HUES48 (cell line): ENCODE measurements at regions not wholly inside any gene's neighbourhood (a gene's known extent, or its start where the extent isn't known, plus 50 kb on each side); places are given as distances from the start of the nearest gene placed in this dataset.

Source experiments
- H3K27ac ChIP-seq: one replicate; pipeline ENCODE4 v1.7.0; 2013; ENCODE audit warnings: low read depth, low read length, inconsistent platforms
- H3K27me3 ChIP-seq: 2 replicates; pipeline ENCODE4 v1.6.1; 2013; ENCODE audit warnings: mild to moderate bottlenecking, low read length; ENCODE audit not compliant: control insufficient read depth, insufficient read depth
- H3K36me3 ChIP-seq: 2 replicates; pipeline ENCODE4 v1.6.1; 2013; ENCODE audit warnings: low read length; ENCODE audit not compliant: control insufficient read depth, insufficient read depth
- H3K4me1 ChIP-seq: 2 replicates; pipeline ENCODE4 v1.6.1; 2013; ENCODE audit warnings: mild to moderate bottlenecking, low read length; ENCODE audit not compliant: control insufficient read depth, insufficient read depth
- H3K4me3 ChIP-seq: 2 replicates; pipeline ENCODE4 v1.5.1; 2013; ENCODE audit warnings: mild to moderate bottlenecking, low read depth, low read length
- H3K9ac ChIP-seq: 2 replicates; pipeline ENCODE4 v1.6.1; 2013; ENCODE audit warnings: mild to moderate bottlenecking, low read depth, low read length, moderate library complexity
- H3K9me3 ChIP-seq: 2 replicates; pipeline ENCODE4 v1.6.1; 2013; ENCODE audit warnings: low read length; ENCODE audit not compliant: control insufficient read depth, insufficient read depth

DNA sequence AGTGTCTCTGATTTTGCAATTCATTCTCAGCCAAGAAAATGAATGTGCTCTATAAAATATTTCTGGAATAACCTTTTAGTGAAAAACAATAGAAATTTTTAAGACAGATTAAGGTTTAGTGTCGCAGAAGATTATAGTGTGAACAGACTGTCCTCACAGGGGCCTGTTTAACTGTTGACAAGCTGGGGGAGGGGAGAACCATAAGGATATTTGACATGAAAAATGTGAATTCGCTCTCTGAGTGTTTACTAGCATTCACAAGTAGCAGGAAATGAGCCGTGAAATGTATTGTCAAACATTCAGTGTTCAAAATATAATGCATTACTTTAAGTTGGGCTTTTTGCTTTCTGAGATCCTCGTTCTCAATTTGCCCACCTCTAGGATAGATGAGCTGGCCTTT lies 134.8 kb upstream of the TSHZ2 start:
- Histone ChIP-seq H3K36me3 (no peaks in the 10 kb centered on the region), H3K9ac (no peak overlapping the region), H3K27me3 (no peaks in the 10 kb centered on the region), H3K4me1 (no peaks in the 10 kb centered on the region), H3K27ac (no peak overlapping the region), H3K4me3 (no peak overlapping the region), H3K9me3 (no peaks in the 10 kb centered on the region)

DNA sequence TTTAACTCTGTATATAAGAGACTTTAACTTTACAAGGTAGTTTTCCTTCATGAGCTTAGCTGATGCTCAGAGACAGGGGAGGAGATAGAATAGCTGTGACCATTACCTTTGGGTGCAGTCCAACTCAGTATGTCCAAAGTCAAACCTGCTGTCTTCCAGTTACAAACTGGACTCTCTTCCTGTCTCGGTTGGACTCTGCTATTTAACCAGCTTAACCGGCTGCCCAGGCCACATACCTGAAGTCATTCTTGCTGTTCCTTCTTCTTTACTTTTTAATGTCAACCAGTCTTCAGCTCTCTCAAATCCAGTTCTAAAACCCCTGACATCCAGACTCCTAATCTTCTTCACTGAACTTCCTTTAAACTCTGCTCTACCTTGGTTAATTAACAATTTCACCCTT lies 138.3 kb upstream of the TSHZ2 start:
- Histone ChIP-seq H3K9ac (no peak overlapping the region), H3K36me3 (no peaks in the 10 kb centered on the region), H3K27ac (no peak overlapping the region), H3K9me3 (peaks cover 4% of the 10 kb centered on the region; the same call in 1 of the 2 replicates), H3K27me3 (no peaks in the 10 kb centered on the region), H3K4me3 (no peak overlapping the region), H3K4me1 (no peaks in the 10 kb centered on the region)

DNA sequence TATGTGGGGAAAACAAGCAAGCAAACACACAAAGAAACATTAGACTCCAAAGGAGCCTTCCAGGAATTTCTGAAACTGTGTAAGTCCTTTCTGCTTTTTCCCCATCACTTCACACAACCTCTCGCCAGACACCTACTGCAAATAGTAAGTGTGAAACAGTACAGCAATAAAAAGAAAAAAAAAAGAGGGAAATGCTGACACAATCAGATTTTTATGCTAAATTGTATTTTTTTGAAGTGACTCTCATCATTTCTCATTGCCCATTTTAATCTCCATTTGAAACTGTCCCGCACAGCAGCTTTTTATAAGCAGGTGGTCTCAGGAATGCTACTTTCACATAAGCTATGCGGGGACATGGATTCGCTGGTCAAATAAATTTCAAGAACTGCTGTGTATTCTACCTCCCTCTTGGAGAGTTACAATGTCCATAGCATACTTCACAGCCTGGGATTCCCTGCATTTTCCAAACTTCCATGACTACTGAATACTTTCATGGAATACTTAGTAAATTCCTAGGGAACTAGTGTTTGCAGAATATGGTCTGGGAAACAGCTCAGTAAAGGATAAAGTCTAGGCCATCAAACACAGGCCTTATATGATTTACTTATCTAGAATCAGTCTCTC lies 139.9 kb upstream of the TSHZ2 start:
- Histone ChIP-seq H3K9me3 (peaks cover 4% of the 10 kb centered on the region; the same call in 1 of the 2 replicates), H3K4me3 (no peak overlapping the region), H3K27me3 (no peaks in the 10 kb centered on the region), H3K36me3 (no peaks in the 10 kb centered on the region), H3K27ac (no peak overlapping the region), H3K4me1 (no peaks in the 10 kb centered on the region), H3K9ac (no peak overlapping the region)

DNA sequence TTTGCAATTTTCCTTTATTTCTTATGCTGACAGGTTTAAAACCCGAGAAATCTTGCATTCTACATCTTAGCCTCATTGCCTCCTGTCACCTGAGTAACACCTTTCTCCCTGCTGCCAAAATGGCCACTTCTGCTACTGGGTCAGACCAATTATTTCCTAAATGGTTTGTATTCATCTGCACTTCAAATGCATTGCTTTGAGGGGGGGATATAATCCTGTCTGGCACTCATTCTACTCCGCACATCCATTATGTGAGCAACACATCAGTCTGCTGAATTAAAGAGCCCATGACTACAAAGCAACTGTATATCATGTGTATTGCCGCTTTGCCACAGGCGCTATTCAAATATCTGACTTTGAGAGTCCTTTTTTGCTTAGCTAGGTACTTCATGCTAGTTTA lies 141.6 kb upstream of the TSHZ2 start:
- H3K36me3 ChIP-seq, result no peaks in the 10 kb centered on the region
- no peak overlapping the region for H3K4me3 ChIP-seq
- peaks cover 4% of the 10 kb centered on the region; the same call in 1 of the 2 replicates for H3K9me3 ChIP-seq
- H3K27me3 ChIP-seq, result no peaks in the 10 kb centered on the region
- H3K27ac ChIP-seq, result no peak overlapping the region
- H3K9ac ChIP-seq, result no peak overlapping the region
- no peaks in the 10 kb centered on the region for H3K4me1 ChIP-seq

DNA sequence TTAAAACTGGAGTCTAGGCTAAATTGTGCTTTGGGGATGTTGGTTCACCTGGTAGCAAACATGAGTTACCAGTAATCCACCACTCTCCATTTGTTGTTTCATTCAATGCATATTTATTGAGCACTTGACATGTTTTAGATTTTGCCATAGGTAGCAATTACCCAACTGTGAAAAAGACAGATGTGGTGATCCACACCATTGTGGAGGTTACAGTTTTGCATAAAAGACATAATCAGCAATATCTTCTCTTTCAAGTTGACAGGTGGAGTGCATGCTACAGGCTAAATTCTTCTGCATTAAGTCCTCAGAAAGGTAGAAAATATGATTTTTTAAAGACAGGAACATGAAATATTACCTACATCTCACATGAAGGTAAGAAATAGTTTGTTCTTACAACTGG lies 143.0 kb upstream of the TSHZ2 start:
- Histone ChIP-seq H3K36me3 (no peaks in the 10 kb centered on the region), H3K4me1 (no peaks in the 10 kb centered on the region), H3K9ac (no peak overlapping the region), H3K27me3 (no peaks in the 10 kb centered on the region), H3K9me3 (peaks cover 4% of the 10 kb centered on the region; the same call in 1 of the 2 replicates), H3K4me3 (no peak overlapping the region), H3K27ac (no peak overlapping the region)

DNA sequence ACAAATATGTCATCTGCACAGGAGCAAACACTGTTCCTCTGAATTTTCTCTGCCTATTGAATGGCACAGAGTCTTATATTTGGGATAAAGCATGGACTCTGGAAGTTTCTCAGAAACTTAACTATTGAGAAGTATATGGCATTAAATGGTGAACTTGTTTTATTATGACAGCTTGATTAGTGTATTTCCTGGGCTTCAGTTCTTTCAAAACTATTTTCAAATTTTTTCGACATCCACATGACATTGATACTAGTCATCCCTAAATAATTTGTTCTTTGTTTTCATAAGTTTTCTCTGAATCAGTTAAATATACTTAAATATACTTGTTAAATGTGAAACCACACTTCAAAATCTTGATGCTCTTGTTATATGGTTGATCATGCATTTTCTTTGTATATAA lies 144.0 kb upstream of the TSHZ2 start:
- Histone ChIP-seq H3K9me3 (peaks cover 4% of the 10 kb centered on the region; the same call in 1 of the 2 replicates), H3K4me3 (no peak overlapping the region), H3K27me3 (no peaks in the 10 kb centered on the region), H3K4me1 (no peaks in the 10 kb centered on the region), H3K36me3 (no peaks in the 10 kb centered on the region), H3K27ac (no peak overlapping the region), H3K9ac (no peak overlapping the region)

DNA sequence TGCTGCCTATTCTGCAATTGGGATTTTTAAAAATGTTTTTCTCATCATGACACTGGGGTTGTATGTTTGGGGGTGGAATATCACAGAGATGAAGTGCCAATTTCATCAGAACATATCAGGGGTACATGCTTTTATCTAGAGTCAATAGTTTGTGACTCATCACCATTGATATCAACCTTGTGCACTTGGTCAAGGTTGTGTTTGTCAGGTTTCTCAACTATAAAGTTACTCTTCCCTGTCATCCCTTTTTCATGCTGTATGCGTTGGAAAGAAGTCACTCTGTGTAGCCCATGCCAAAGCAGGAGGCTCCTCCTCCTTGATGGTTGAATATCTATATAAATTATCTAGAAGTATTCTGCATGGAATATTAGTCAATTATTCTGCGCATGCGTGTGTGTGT lies 145.4 kb upstream of the TSHZ2 start:
- Histone ChIP-seq H3K9me3 (peaks cover 4% of the 10 kb centered on the region; the same call in 1 of the 2 replicates), H3K27ac (no peak overlapping the region), H3K36me3 (no peaks in the 10 kb centered on the region), H3K9ac (no peak overlapping the region), H3K4me1 (no peaks in the 10 kb centered on the region), H3K4me3 (no peak overlapping the region), H3K27me3 (no peaks in the 10 kb centered on the region)

DNA sequence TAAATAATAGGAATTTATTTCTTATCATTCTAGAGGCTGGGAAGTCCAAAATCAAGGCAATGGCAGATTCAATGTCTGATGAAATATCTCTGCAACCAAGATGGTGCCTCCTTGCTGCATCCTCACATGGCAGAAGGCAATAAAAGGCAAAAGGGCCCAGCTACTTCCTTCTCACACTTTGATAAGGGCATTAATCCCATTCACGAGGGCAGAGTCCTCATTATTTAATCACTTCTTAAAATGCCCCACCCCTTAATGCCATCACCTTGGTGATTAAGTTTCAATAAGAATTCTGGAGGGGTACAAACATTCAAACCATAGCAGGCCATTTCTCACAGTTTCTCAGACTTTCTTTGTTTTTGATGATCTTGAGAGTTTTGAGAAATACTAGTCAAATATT lies 145.8 kb upstream of the TSHZ2 start:
- H3K4me1 ChIP-seq, result no peaks in the 10 kb centered on the region
- no peak overlapping the region for H3K27ac ChIP-seq
- H3K9ac ChIP-seq, result no peak overlapping the region
- no peak overlapping the region for H3K4me3 ChIP-seq
- peaks cover 4% of the 10 kb centered on the region; the same call in 1 of the 2 replicates for H3K9me3 ChIP-seq
- no peaks in the 10 kb centered on the region for H3K27me3 ChIP-seq
- H3K36me3 ChIP-seq, result no peaks in the 10 kb centered on the region

DNA sequence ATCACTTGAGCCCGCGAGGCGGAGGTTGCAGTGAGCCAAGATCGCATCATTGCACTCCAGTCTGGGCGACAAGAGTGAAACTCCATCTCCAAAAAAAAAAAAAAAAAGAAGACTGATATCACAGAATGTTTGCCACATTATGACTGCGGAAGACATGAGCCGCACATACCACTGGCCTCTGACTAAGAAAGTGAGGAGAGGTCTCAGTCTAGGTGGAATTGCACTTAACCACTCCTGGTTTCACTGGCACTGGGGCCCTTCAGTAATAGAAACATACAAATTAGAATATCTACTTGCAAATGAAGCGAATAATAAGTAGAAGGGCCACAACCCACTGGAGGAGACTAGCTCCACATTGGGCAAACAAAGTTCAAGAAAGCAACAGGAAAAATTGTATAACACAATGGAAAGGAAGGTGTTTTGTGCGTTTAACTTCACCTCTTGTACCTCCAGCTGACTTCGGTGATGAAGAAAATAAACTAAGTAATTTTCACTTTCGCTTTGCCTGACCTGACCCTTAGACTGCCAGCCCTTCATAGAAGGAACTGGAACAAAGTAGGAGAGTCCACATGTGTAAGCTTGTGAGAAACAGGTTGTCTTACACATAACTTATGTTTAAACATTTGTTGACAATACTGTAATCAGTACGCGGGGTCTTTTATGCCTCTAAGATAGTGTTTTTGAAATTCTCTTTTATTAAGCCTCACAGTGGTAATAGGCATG lies 147.5 kb upstream of the TSHZ2 start:
- Histone ChIP-seq H3K9me3 (peaks cover 4% of the 10 kb centered on the region; the same call in 1 of the 2 replicates), H3K4me1 (no peaks in the 10 kb centered on the region), H3K36me3 (no peaks in the 10 kb centered on the region), H3K9ac (no peak overlapping the region), H3K4me3 (no peak overlapping the region), H3K27ac (no peak overlapping the region), H3K27me3 (no peaks in the 10 kb centered on the region)

DNA sequence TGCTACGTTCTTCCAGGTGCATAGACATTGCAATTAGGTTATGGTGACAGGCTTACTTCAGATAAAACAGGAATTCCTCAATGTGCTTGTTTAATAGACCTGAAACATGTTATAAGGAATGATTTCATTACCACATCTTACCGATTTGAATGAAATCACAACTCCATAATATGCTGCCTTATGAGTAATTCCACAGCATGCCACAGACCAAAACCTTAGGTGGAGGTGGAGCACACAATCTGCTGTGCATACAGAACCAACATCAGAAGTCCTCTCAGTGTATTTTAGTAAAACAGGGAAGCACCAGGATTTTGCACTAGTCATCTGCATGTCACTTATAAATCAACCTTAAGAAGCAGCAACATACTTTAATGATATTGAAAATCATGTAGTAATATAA lies 148.9 kb upstream of the TSHZ2 start:
- H3K36me3 ChIP-seq, result no peaks in the 10 kb centered on the region
- no peak overlapping the region for H3K9ac ChIP-seq
- no peaks in the 10 kb centered on the region for H3K9me3 ChIP-seq
- no peak overlapping the region for H3K27ac ChIP-seq
- H3K27me3 ChIP-seq, result no peaks in the 10 kb centered on the region
- H3K4me3 ChIP-seq, result no peak overlapping the region
- H3K4me1 ChIP-seq, result no peaks in the 10 kb centered on the region

DNA sequence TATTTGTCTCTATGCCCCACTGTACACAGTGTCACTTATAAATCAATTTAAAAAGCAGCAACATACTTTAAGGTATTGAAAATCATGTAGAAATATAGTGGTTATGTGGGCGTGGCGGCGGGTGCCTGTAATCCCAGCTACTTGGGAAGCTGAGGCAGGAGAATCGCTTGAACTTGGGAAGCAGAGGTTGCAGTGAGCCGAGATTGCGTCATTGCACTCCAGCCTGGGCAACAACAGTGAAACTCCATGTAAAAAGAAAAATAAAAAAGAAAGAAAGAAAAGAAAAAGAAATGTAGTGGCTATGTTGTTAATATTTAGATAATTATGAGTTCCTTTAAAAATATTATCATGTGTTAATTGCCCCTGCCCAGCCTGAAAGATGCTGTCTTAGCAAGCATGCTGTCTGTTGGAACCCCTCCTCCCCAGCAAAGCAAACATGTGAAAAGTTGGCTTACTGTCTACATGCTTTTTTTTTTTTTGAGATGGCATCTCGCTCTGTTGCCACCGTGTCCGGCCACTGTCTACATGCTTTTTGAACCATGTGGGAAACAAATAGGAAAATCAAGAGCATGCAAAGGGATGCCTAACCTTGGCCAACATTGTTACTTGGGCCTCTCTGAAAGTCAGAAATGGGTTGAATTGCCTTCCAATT lies 151.4 kb upstream of the TSHZ2 start:
- Histone ChIP-seq H3K4me1 (no peaks in the 10 kb centered on the region), H3K27ac (no peak overlapping the region), H3K9ac (no peak overlapping the region), H3K4me3 (no peak overlapping the region), H3K36me3 (no peaks in the 10 kb centered on the region), H3K9me3 (no peaks in the 10 kb centered on the region), H3K27me3 (no peaks in the 10 kb centered on the region)
